ENCODE measurements at regions not wholly inside any gene's neighbourhood (a gene's known extent, or its start where the extent isn't known, plus 50 kb on each side); places are given as distances from the start of the nearest gene placed in this dataset.
"Not testable (repeated sequence)": the region's sequence is repeated elsewhere in the genome, so short reads cannot be mapped to it uniquely, and the experiment has no call there.

- H3K9me3 Mint-ChIP-seq (ENCODE audit: insufficient read depth), result no peaks in the 10 kb centered on the region
- no peak overlapping the region for H3K27ac Mint-ChIP-seq
- no peaks in the 10 kb centered on the region for H3K36me3 Mint-ChIP-seq (ENCODE audit: low read depth)
- DNase-seq (no peak), ATAC-seq (no peak)
- no peak overlapping the region for H3K4me3 Mint-ChIP-seq
- H3K27me3 Mint-ChIP-seq (ENCODE audit: low read depth), result peaks cover 12% of the 10 kb centered on the region
- POLR2A ChIA-PET, result no interaction called here
- H3K4me1 Mint-ChIP-seq (ENCODE audit: low read depth), result peaks cover 5% of the 10 kb centered on the region
- CTCF ChIA-PET, result no interaction called here
These were observed 102.7 kb upstream of the NAP1L1 start for GRCh38 chr12:76187177-76187576.

- no peaks in the 10 kb centered on the region for H3K9me3 Mint-ChIP-seq (ENCODE audit: insufficient read depth)
- no peak for ATAC-seq
- ChIA-PET POLR2A (no interaction called here), CTCF (no interaction called here)
- no peak overlapping the region for H3K4me3 Mint-ChIP-seq
- no peak overlapping the region for H3K27ac Mint-ChIP-seq
- H3K36me3 Mint-ChIP-seq (ENCODE audit: low read depth), result no peaks in the 10 kb centered on the region
- no peak for DNase-seq
- H3K27me3 Mint-ChIP-seq (ENCODE audit: low read depth), result peaks cover 12% of the 10 kb centered on the region
- peaks cover 5% of the 10 kb centered on the region for H3K4me1 Mint-ChIP-seq (ENCODE audit: low read depth)
These were observed 101.8 kb upstream of the NAP1L1 start for GRCh38 chr12:76186131-76186906.

GRCh38 chr12:76183459-76184186 lies 99.1 kb upstream of the NAP1L1 start:
- Mint-ChIP-seq H3K4me1 (ENCODE audit: low read depth) (peaks cover 5% of the 10 kb centered on the region), H3K27ac (no peak overlapping the region), H3K4me3 (no peak overlapping the region), H3K27me3 (ENCODE audit: low read depth) (peaks cover 14% of the 10 kb centered on the region), H3K9me3 (ENCODE audit: insufficient read depth) (no peaks in the 10 kb centered on the region), H3K36me3 (ENCODE audit: low read depth) (no peaks in the 10 kb centered on the region)
- no peak for DNase-seq
- ATAC-seq, result no peak
- ChIA-PET CTCF (no interaction called here), POLR2A (no interaction called here)

DNA sequence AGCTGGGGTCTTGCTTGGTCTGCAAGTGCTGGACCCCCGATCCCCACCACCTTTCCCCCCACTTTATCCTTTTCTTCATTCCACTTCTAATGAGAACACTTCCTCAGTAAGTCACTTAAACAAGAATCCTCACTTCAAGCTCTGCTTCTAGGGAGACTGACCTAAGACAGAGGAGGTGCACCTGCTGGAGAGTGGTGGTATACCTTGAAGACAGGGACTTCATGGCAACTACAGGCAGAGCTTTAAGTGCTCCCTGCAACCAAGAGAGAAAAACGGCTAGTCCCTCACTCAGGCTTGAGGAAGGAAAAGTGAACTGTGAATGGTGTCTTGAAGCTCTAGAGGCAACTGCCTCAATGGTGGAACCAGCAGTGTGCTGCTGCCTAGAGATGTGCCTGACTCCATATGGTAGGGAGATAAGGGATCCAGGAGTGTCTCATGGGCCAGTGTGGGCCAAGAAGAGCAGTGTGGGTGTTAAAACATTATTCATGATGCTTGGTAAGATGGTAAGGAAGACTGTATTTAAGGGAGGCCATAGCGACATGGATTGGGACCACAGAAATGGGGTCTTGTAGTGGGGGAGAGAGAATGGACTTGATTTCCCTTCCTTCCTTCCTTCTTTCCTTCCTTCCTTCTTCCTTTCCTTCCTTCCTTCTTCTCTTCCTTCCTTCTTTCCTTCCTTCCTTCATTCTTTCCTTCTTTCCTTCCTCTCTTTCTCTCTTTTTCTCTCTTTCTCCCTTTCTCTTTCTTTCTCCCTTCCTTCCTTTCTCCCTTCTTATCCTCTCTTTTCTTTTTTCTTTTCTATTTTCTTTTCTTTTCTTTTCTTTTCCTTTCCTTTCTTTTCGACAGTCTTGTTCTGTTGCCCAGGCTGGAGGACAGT lies 96.2 kb upstream of the NAP1L1 start:
- H3K4me3 Mint-ChIP-seq, result no peak overlapping the region
- H3K27me3 Mint-ChIP-seq (ENCODE audit: low read depth), result peaks cover 5% of the 10 kb centered on the region
- no peaks in the 10 kb centered on the region for H3K9me3 Mint-ChIP-seq (ENCODE audit: insufficient read depth)
- DNase-seq (no peak), ATAC-seq (no peak)
- CTCF ChIA-PET, result no interaction called here
- POLR2A ChIA-PET, result no interaction called here
- no peak overlapping the region for H3K27ac Mint-ChIP-seq
- H3K4me1 Mint-ChIP-seq (ENCODE audit: low read depth), result peaks cover 5% of the 10 kb centered on the region
- H3K36me3 Mint-ChIP-seq (ENCODE audit: low read depth), result no peaks in the 10 kb centered on the region

- H3K4me3 Mint-ChIP-seq, result no peak overlapping the region
- ChIA-PET CTCF (no interaction called here), POLR2A (no interaction called here)
- DNase-seq (no peak), ATAC-seq (no peak)
- peaks cover under 1% of the 10 kb centered on the region for H3K4me1 Mint-ChIP-seq (ENCODE audit: low read depth)
- no peak overlapping the region for H3K27ac Mint-ChIP-seq
- no peaks in the 10 kb centered on the region for H3K36me3 Mint-ChIP-seq (ENCODE audit: low read depth)
- peaks cover 2% of the 10 kb centered on the region for H3K27me3 Mint-ChIP-seq (ENCODE audit: low read depth)
- no peaks in the 10 kb centered on the region for H3K9me3 Mint-ChIP-seq (ENCODE audit: insufficient read depth)
These were observed 94.0 kb upstream of the NAP1L1 start for GRCh38 chr12:76178452-76178851.

DNA sequence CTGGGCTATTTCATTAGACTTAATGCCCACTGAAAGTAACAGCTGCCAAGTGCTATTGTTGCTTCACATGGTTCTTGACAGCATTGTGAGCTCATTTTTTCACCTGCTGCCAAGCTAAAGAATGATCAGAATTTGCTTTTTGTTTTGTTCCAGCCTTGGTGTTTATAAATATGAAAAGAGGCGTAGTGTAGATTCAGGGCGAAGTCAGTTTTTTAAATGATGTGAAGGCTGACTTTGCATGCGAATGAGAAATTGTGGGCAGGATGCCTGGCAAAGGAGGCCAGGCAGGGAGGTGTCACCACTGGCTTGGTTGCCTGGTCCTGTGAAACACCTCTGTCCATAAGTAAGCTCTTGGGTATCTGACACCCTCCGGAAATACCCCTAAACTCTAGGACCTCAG lies 93.3 kb upstream of the NAP1L1 start:
- DNase-seq (no peak), ATAC-seq (no peak)
- POLR2A ChIA-PET, result no interaction called here
- CTCF ChIA-PET, result interaction anchor here (1.7 kb wide), 1 partner anchor 19 kb away, joined by 5 read pairs; no protein-coding TSS in a partner anchor
- H3K36me3 Mint-ChIP-seq (ENCODE audit: low read depth), result no peaks in the 10 kb centered on the region
- no peak overlapping the region for H3K27ac Mint-ChIP-seq
- peaks cover 2% of the 10 kb centered on the region for H3K27me3 Mint-ChIP-seq (ENCODE audit: low read depth)
- H3K4me3 Mint-ChIP-seq, result no peak overlapping the region
- H3K4me1 Mint-ChIP-seq (ENCODE audit: low read depth), result no peaks in the 10 kb centered on the region
- H3K9me3 Mint-ChIP-seq (ENCODE audit: insufficient read depth), result no peaks in the 10 kb centered on the region

- DNase-seq (no peak), ATAC-seq (no peak)
- Mint-ChIP-seq H3K36me3 (ENCODE audit: low read depth) (no peaks in the 10 kb centered on the region), H3K4me3 (no peak overlapping the region), H3K27ac (no peak overlapping the region), H3K27me3 (ENCODE audit: low read depth) (peaks cover 7% of the 10 kb centered on the region), H3K9me3 (ENCODE audit: insufficient read depth) (no peaks in the 10 kb centered on the region), H3K4me1 (ENCODE audit: low read depth) (no peaks in the 10 kb centered on the region)
- CTCF ChIA-PET, result interaction anchor here (1.7 kb wide), 1 partner anchor 19 kb away, joined by 5 read pairs; no protein-coding TSS in a partner anchor
- POLR2A ChIA-PET, result no interaction called here
These were observed 92.5 kb upstream of the NAP1L1 start for GRCh38 chr12:76176940-76177339.

DNA sequence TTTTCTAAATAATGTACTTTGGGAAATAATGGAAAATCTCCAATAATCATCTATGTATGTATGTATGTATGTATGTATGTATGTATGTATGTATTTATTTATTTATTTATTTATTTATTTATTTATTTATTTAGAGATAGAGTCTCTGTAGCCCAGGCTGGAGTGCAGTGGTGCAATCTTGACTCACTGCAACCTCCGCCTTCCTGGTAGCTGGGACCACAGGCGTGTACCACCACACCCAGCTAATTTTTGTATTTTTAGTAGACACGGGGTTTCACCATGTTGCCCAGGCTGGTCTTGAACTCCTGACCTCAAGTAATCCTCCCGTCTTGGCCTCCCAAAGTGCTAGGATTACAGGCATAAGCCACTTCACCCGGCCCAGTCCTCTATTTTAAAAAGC lies 91.5 kb upstream of the NAP1L1 start:
- H3K4me1 Mint-ChIP-seq (ENCODE audit: low read depth); POLR2A ChIA-PET; DNase-seq; H3K27ac Mint-ChIP-seq; H3K36me3 Mint-ChIP-seq (ENCODE audit: low read depth); H3K9me3 Mint-ChIP-seq (ENCODE audit: insufficient read depth); H3K27me3 Mint-ChIP-seq (ENCODE audit: low read depth); CTCF ChIA-PET; H3K4me3 Mint-ChIP-seq; ATAC-seq: not testable (repeated sequence)

DNA sequence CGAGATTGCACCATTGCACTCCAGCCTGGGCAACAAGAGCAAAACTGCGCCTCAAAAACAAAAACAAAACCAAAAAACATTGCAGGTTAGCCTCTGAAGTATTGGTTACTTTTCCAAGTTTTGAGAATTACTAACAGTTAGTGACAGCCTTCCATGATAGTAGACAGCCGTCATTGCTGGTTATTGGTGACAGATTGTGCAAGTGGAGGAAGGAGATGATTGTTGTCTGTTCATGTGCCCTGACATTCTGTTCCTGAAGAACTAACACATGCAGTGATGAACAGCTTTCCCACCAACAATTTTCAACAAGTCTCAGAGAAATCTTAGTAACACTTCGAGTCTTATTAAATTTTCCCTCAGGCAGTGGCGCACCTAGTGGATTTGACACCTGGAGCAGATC lies 89.3 kb upstream of the NAP1L1 start:
- no peak for DNase-seq
- H3K4me3 Mint-ChIP-seq, result no peak overlapping the region
- peaks cover 17% of the 10 kb centered on the region for H3K27me3 Mint-ChIP-seq (ENCODE audit: low read depth)
- CTCF ChIA-PET, result no interaction called here
- no peaks in the 10 kb centered on the region for H3K9me3 Mint-ChIP-seq (ENCODE audit: insufficient read depth)
- no peaks in the 10 kb centered on the region for H3K36me3 Mint-ChIP-seq (ENCODE audit: low read depth)
- no peak for ATAC-seq
- POLR2A ChIA-PET, result no interaction called here
- no peaks in the 10 kb centered on the region for H3K4me1 Mint-ChIP-seq (ENCODE audit: low read depth)
- H3K27ac Mint-ChIP-seq, result no peak overlapping the region

GRCh38 chr12:76158518-76159321 lies 74.2 kb upstream of the NAP1L1 start:
- ChIA-PET CTCF (interaction anchor here (0.8 to 1.8 kb wide), 10 partner anchors 9 to 427 kb away, joined by 3 to 7 read pairs (median 3); partner anchors contain the start of gene PHLDA1), POLR2A (interaction anchor here (1.3 kb wide), 2 partner anchors 15 to 75 kb away, joined by 3 to 7 read pairs; partner anchors contain the start of gene NAP1L1)
- Mint-ChIP-seq H3K4me1 (ENCODE audit: low read depth) (peaks cover 12% of the 10 kb centered on the region), H3K36me3 (ENCODE audit: low read depth) (no peaks in the 10 kb centered on the region), H3K4me3 (peak overlapping the region; percentile 64), H3K9me3 (ENCODE audit: insufficient read depth) (no peaks in the 10 kb centered on the region), H3K27me3 (ENCODE audit: low read depth) (no peaks in the 10 kb centered on the region), H3K27ac (peak overlapping the region; percentile 83)
- DNase-seq, result peak; percentile 82
- ATAC-seq, result peak; percentile 98

DNA sequence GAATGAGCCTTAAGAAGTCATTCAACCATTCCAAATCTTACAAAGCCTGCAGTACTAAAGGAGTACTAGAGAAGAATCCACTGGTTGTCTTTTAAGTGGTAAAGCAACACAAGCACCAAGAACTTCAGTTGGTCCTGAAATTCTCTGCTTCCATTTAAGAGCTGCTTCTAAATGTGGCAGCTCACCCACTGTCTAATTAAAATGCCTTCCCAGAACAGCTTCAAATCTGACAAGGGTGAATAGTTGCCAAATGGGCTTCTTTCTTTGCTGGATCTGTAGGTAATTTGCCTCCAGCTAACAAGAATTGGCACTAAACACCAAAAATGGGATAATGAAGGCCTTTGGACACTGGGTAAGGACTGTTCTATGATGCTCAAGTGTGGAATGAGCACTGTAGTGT lies 72.2 kb upstream of the NAP1L1 start:
- peaks cover 16% of the 10 kb centered on the region for H3K4me1 Mint-ChIP-seq (ENCODE audit: low read depth)
- no peaks in the 10 kb centered on the region for H3K36me3 Mint-ChIP-seq (ENCODE audit: low read depth)
- no peak overlapping the region for H3K27ac Mint-ChIP-seq
- H3K4me3 Mint-ChIP-seq, result no peak overlapping the region
- no peaks in the 10 kb centered on the region for H3K9me3 Mint-ChIP-seq (ENCODE audit: insufficient read depth)
- CTCF ChIA-PET, result interaction anchor here (0.9 kb wide), 1 partner anchor 11 kb away, joined by 3 read pairs; no protein-coding TSS in a partner anchor
- no peak for DNase-seq
- ATAC-seq, result no peak
- POLR2A ChIA-PET, result no interaction called here
- H3K27me3 Mint-ChIP-seq (ENCODE audit: low read depth), result no peaks in the 10 kb centered on the region
